CMK (cell line): ENCODE measurements at regions not wholly inside any gene's neighbourhood (a gene's known extent, or its start where the extent isn't known, plus 50 kb on each side); places are given as distances from the start of the nearest gene placed in this dataset.

ENCODE experiments used
- DNase-seq: peaks from one replicate; pipeline ENCODE4 v3.0.0-alpha.2; 2010; ENCODE audit warnings: low read depth

DNA sequence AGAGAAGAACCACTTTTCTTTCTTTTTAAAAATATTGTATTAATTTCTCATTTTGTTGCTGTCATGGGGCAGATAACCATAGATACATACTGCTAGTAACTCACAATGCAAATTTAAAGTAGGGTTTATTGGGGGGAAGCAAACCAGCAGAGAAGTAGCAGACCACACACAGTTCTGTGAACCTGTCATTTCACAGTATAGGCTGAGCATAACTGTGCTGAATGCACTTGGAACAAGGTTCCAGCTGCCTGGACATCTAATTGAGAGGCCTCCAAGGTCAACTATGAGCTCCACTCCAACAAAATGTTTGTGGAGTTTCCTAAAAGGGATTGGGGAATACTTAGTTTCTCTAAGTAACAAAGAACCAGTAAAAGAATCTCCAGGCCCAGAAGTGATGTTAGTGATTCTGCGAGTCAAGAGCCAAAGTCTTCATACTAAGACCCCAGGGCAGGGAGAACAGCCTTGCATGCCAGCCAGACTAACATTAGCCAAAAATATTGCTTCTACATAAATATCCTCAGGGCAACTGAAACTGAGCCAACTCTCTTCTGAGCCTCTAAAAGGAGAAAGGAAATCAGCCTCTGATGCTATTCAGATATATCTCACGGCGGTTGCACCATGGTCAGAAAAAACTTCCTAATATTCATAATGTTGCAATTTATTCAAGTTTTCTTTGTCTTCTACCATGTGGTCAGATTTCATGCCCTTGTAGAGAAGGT lies 856.4 kb upstream of the ALCAM start:
- no peak for DNase-seq

DNA sequence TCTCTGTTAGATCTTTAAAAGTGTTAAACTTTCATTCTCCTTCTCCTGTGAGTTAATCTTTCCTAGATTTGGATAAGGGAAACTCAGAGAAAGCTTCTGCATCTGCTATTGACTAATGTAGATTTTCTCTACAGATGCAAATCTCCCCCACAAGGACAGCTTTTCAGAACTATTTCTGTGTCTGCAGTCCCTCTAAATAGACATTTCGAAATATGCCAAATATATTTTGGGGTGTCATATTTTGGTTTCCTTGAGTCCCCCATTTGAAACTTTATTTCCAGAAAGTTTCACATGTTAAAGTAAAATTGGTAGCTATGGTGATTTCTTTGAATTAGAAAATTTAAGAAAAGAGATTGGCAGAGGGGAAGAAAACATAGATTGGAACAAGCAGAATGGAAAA lies 852.3 kb upstream of the ALCAM start:
- no peak for DNase-seq

DNA sequence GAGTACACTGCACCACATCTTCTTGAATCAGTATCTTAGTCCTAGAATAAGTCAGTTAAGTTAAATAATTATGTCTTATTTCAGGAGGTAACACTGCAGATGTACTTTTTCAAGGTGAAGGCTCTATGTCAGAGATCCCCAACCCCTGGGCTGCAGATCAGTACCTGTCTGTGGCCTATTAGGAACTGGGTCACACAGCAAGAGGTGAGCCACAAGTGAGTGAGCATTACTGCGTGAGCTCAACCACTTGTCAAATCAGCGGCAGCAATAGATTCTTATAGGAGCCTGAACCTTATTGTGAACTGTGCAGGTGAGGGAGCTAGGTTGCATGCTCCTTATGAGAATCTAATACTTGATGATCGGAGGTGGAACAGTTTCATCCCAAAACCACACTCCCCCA lies 851.9 kb upstream of the ALCAM start:
- DNase-seq, result no peak

DNA sequence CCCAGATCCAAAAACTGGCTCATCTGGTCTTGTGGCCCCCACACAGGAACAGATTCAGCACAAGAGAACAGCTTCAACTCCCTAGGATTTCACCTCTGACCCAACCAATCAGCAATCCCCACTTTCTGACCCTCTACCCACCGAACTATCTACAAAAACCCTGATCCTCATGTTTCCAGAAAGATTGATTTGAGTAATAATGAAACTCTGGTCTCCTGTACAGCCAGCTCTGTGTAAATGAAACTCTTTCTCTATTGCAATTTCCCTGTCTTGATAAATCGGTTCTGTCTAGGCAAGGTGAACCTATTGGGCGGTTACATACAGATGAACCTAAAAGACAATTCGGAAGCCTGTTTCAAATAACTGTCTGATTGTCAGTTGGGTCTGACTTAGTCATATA lies 847.6 kb upstream of the ALCAM start:
- no peak for DNase-seq

DNA sequence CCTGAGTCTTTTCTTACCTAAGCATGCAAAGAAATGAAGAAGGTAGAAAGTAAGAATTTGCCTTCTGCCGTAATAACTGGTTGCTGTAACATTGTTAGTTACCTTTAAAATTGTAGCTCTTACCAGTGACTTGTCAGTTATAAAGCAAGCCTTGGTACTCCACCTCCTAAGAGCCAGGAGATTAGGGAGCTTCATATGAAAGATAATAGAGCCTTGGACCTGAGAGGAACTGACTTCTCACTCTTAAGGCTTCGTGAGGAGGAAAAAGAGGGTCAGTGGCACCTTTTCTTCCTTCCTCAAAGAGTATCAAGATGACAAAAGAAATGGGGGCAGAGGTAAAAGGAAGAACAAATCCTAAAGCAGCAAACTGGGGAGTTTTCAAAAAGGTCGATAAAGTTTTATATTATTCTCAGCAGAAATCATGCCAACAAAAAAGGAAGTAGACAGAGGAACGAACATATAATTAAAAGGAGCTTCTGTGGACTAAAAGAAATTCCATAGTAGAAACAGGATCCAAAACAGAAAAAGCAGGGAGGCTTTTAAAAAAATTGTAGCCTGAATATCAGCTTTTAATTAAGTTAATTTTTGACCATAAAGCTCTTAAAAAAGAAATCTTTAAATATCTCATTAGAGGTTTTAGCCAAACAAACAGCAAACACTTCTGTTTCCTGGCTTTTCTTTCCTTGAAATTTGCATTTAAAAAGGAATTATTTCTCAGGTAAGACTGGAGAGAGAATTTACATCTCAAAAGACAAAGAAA lies 847.1 kb upstream of the ALCAM start:
- DNase-seq, result no peak

DNA sequence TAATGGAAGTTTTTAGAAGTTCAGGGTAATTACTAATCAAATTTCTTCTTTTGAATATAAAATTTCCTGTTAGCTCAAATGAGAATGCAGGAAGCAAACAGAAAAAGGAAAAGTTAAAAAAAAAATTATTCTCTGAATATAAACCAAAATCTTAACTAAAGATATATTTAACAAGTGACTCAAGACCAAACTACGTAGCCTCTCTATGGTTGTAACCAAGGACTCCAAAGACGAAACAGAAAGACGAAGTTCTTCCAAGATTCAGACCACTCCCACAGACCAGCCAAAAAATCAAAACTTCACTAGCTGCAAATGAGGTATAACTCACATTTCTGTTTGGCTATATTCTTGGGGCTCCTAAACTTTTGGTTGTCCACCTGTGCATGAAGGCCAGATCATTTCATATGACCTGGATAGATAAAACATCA lies 846.5 kb upstream of the ALCAM start:
- no peak for DNase-seq

DNA sequence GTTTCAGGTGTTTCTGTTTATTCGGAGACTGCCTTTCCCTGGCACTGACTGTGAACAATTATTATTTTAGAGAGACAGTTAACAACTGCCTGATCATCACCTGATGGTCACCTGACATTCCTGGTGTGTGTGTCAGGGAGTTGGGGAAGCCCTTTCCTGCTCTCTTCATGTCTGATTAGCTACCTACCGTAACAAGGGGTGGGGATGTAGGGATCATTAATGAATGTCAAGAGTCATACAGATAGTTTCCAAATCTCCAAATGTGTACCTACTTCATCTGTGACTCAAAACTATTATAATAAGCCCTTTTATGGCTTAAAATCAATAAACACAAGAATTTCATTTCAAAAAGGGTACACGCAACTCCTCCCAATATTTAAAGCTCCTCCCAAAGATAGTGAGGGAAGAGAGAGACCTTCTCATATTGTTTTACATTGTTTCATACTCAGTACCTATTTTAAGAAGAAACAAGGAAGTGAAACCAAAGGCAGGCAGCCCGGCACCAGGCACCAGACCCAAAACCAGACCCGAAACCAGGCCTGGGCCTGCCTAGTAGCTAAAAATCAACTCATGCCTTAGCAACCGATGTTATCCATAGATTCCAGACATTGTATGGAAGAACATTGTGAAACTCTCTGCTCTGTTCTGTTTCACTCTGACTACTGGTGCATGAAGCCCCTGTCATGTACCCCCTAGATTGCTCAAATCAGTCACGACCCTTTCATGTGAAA lies 844.9 kb upstream of the ALCAM start:
- no peak for DNase-seq

DNA sequence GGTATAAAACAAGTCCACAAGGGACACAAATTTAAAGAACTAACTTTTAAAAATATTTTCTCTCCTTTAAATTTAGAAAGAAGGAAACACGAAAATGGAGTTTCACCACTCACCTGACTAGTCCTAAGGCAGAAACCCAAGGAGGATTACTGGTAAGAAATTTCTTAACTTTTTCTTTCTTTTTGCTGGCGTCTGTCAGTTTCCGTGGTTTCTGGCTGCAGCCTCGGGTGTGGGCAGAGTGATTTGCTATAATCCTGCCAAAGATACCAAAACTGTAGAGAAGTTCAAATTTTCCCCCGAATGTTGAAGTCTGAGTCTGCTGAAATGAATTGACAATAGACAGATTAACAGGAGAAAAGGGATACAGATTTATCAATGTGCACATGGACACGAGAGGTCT lies 843.6 kb upstream of the ALCAM start:
- no peak for DNase-seq

DNA sequence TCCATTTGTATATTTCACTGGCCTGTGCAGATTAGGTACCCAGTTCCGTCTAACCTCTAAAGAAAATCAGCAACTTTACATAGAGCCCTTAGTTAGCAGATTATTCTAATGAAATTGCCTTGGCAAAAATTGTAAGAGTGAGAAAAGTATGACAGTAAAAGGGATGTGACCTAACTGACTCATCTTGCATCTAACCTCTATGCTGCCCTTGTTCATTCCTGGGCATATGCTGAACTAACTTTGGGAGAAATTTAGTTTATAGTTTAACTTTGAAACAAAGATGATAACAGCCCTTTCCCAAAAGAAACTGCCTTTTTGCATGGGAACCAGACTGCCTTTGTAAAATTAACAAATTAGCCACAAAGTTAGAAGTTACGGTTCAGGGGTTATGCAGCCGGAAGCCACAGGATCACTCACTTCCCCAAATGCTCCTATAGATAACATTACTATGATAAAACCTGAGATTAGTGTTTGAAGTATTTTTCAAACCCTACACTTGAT lies 839.8 kb upstream of the ALCAM start:
- no peak for DNase-seq

DNA sequence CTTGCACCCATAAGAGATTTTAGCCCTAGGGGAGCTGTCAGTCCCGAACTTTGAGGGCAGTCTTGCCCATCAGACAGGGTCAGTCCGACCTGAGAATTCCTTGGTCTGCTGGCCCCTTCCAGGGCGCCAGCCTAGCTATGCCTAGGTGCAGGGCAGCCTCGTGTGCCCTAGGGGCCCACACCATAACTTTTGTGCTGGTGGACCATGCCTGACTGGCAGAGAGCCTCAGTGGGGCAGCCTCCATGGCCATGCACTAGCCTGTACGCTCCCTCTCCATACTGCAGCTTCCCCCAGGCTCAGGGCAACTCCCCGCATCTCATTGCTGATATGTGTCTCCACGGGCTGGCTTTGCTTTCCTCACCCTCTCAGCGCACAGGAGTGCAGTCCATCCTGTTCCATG lies 835.8 kb upstream of the ALCAM start:
- DNase-seq, result no peak

DNA sequence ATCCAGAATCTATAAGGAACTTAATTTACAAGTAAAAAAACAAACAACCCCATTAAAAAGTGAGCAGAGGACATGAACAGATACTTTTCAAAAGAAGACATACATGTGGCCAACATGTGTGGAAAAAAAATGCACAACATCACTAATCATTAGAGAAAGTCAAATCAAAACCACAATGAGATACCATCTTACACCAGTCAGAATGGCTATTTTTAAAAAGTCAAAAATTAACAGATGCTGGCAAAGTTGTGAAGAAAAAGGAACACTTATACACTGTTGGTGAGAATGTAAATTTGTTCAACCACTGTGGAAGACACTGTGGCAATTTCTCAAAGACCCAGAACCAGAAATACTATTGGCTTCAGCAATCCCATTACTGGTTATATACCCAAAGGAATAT lies 830.0 kb upstream of the ALCAM start:
- no peak for DNase-seq

DNA sequence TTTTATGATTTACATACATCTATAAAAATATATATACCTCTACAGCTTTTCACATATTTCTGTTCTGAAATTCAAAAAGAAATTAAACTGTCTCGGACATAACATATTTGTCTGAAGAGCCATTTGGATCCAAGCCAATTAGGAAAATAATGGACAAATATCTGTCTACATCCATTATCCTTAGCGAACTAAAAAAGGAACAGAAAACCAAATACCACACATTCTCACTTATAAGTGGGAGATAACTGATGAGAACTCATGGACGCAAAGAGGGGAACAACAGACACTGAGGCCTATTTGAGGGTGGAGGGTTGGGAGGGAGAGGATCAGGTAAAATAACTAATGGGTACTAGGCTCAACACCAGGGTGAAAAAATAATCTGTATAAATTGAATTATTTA lies 829.4 kb upstream of the ALCAM start:
- no peak for DNase-seq

DNA sequence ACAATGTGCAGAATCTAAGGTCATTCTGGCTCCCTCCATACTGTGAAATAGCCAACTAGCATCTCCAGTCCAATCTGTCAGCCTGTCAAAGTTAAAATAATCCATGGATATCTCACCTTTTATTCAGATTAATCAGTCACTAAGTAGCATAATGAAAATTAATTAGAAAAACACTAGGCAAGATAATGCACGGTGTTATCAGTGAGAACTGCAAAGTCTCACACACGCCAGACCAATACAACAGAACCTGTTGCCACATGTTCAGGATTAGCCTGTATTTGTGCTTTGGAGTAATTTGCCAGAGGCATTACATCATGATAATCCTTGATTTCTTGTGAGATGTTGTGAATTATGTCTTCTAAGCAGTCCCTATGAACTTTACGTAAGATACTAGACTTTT lies 820.4 kb upstream of the ALCAM start:
- no peak for DNase-seq

DNA sequence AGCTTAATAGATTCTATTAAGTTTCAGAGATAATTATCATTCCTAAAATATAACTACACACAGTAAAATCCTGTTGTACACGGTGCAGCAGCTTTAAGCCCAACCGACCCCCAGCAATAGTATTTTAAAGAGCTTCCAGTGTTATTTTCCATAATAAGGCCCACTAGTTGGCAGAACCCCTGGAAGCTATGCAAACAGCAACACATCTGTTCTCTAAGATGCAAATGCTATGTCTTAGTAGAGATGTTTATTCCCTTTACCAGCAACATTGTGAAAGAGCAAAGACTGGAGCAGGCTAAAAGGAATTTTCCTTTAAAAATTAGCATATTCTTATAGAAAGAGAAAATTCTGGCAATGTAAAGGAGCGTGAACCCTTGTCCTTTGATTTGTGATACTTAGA lies 819.7 kb upstream of the ALCAM start:
- DNase-seq, result no peak

DNA sequence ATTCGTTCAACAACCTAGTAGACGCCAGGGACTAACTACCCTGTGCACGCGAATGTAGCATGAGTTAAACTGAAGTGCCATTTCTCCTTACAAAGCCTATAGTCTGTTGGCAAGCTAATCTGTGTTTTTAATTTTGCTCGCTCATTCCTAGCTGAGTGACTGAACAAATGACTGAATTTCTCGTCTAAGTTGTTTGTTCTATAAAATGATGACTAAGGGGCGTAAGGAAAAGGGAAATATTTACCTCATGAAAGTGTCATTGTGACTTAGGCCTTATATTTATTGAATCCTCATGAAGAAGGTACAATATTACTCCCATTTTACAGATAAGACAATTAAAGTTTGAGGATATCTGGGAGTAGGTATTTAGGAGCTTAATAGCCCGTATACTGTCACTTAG lies 818.3 kb upstream of the ALCAM start:
- no peak for DNase-seq

DNA sequence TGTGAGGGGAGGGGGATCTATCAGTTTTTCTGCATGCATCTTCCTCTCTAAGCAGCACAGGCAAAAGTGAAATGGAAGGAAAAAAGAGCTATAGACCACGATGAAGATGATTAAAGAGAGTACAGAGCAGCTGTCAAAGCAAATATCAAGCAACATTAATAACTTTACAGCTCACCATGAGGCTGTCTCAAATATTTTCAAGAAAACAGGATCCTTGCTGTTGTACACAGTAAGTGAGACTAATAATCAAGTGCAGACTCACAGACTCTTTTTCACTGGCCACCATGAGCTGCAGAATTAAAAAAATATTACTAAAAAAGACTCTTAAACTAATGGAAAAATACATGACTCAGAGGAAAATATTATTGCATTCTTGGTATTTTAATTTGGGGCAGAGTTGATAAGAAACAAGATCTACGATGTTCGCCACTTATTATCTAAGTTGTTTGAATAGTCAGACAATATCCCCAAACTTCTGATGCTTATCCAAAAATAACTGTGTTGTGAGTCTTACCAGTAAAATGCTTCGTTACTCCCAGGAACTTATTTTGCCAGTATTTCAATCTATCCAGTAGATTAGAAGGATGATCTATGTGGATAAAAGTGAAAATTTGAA lies 817.5 kb upstream of the ALCAM start:
- DNase-seq, result no peak

DNA sequence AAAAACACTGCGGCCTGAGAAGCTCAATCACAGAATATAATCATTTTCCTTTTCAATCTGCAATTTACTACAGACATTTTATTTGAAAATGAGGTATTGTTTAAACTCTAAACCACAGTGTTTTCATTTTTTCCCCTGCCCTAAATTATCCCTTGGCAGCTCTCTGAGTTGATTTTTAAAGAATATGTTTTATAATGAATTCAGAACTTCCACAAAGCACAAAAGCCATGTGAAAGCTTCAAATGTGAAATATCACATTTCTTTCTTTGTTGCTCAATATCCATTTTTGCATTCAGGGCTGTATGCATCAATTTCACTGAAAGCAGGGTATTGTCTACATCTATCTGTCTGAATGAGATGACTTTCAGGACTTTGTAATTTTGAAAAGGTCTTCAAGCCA lies 813.6 kb upstream of the ALCAM start:
- DNase-seq, result no peak

DNA sequence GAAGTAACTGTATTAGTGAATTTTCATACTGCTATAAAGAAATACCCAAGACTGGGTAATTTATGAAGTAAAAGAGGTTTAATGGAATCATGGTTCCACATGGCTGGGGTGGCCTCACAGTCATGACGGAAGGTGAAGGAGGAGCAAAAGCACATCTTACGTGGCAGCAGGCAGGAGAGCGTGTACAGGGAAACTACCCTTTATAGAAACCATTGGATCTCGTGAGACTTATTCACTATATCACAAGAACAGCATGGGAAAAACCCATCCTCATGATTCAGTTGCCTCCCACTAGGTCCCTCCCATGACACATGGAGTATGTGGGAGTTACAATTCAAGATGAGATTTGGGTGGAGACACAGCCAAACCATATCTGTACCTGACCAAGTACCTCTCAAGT lies 812.3 kb upstream of the ALCAM start:
- no peak for DNase-seq

DNA sequence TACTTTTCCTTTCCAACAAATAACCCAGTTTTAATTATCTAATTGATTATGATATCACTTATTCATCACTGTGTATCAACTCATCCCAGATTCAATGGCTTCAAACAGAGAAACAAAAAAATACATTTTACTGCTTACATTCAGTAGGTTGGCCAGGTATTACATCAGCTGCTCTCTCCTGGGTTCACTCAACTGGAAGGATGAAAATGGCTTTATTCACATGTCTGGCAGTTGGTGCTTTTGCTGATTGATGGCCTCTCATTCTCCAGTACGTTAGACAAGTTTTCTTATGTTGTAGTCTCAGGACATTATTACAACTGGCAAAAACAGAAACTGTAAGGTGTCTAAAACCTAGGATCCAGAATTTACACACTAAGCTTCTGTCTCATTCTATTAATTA lies 811.0 kb upstream of the ALCAM start:
- no peak for DNase-seq

DNA sequence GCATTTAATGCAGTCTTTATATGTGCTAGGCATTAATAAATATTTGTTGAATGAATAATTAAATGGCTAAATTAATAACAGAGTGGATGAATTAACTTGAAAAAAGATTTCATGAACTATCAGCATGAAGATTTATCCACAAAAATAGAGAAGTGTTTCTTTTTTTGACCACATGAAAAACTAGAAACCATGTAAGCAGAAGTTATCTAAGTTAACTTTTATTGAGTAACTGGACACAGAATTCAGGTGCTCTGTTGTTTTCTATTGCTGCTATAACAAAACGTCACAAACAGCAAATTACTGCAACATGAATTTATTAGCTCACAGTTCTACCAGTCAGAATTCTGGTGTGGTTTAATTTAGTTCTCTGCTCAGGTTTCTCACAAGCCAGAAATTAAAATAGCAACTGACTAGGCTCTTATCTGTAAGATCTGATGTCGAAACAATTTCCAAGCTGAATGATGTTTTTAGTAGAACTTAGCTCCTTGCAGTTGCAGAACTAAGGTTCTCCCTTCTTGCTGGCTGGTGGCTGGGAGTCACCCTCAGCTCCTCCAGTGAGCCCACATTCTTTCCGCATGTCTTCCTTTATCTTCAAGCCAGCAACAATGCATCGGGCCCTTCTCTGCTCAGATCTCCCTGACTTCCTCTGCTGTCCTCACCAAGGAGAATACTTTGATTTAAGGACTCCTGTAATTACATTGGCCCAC lies 810.2 kb upstream of the ALCAM start:
- no peak for DNase-seq

DNA sequence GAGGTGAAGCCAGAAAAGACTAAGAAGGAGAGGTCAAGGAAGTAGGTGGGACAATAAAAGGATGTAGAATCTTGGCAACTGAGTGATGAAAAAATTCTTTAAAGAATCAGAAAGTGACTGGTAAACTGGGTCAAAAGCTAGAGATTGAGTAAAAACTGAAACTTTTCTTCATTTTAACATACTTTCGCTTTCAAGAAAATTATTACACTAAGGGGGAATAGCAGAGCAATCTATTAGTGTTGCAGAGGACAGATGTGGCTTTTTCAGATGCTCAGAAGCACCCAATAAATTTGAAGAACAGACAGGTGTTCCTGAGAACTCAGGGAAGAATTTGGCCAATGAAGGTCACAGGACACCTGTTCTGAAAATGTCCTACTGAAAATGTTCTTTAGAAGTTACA lies 805.4 kb upstream of the ALCAM start:
- no peak for DNase-seq

DNA sequence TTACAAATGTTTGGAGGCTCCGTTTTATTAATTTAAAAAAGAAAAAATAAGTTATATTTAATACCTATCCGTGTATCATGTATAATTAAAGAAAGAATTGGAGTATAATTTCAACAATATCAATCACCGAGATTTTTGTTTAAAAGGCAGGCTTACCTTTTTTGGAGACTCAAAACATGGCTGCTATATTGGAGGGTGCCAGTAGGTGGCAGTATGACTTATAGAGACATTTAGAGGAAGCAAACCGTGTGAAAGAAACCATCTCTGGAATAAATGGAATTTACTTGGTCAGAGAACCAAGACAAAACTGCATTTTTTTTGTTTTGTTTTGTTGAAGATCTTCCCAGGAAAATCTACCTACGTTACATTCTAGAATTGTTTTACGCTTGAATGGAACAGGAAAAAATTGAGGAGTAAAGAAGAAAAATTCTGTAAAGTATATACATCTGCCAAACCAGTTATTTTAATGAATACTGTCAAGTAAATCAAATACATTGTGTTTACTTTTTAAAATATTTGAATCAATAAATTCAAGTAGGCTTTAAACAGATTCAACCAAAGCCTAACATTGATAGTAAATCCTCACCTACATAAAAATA lies 802.6 kb upstream of the ALCAM start:
- DNase-seq, result peak; percentile 5
